HEK293T (cell line): ENCODE measurements at regions not wholly inside any gene's neighbourhood (a gene's known extent, or its start where the extent isn't known, plus 50 kb on each side); places are given as distances from the start of the nearest gene placed in this dataset.

Source experiments
- CTCF ChIA-PET: fragments of 350-600 bp; formaldehyde crosslinking; extraction: SDS; loops from one replicate; lab custom pipeline; 2021; ENCODE audit warnings: antibody characterized with exemption, inconsistent platforms; lab: Yijun Ruan, JAX
- POLR2A ChIA-PET: fragments of 350-600 bp; formaldehyde crosslinking; extraction: SDS; loops from one replicate; lab custom pipeline; 2020; ENCODE audit warnings: antibody characterized with exemption, inconsistent platforms; lab: Yijun Ruan, JAX
- DNase-seq: peaks from one replicate; pipeline ENCODE4 v3.0.0; 2012; ENCODE audit warnings: mixed read lengths; ENCODE audit errors: extremely low spot score
- ARNT ChIP-seq: fragments of 450-650 bp; IDR thresholded peaks from 2 replicates; pipeline ENCODE4 v1.6.1; 2017; ENCODE audit warnings: mild to moderate bottlenecking
- BHLHE40 ChIP-seq: fragments of 450-650 bp; IDR thresholded peaks from 2 replicates; pipeline ENCODE4 v1.6.1; 2016; ENCODE audit warnings: mild to moderate bottlenecking, moderate library complexity, borderline replicate concordance
- CTBP1 ChIP-seq: fragments of 450-650 bp; IDR thresholded peaks from 2 replicates; pipeline ENCODE4 v1.6.1; 2016; ENCODE audit warnings: borderline replicate concordance
- ELF4 ChIP-seq: fragments of 450-650 bp; IDR thresholded peaks from 2 replicates; pipeline ENCODE4 v1.6.1; 2017; ENCODE audit warnings: antibody characterized with exemption
- FOXA1 ChIP-seq: fragments of 450-650 bp; IDR thresholded peaks from 2 replicates; pipeline ENCODE4 v1.6.1; 2016; ENCODE audit warnings: mild to moderate bottlenecking
- FOXK2 ChIP-seq: fragments of 450-650 bp; IDR thresholded peaks from 2 replicates; pipeline ENCODE4 v1.6.1; 2016; ENCODE audit warnings: mild to moderate bottlenecking
- FOXM1 ChIP-seq: fragments of 450-650 bp; IDR thresholded peaks from 2 replicates; pipeline ENCODE4 v1.6.1; 2017; ENCODE audit warnings: mild to moderate bottlenecking, borderline replicate concordance
- HDGF ChIP-seq: fragments of 450-650 bp; IDR thresholded peaks from 2 replicates; pipeline ENCODE4 v1.6.1; 2017; ENCODE audit warnings: antibody characterized with exemption, borderline replicate concordance
- L3MBTL2 ChIP-seq: fragments of 450-650 bp; conservative IDR thresholded peaks from 2 replicates; pipeline ENCODE4 v1.6.1; 2016; ENCODE audit warnings: mild to moderate bottlenecking
- LEF1 ChIP-seq: fragments of 450-650 bp; IDR thresholded peaks from 2 replicates; pipeline ENCODE4 v1.6.1; 2017; ENCODE audit warnings: mild to moderate bottlenecking, borderline replicate concordance
- NFRKB ChIP-seq: fragments of 450-650 bp; IDR thresholded peaks from 2 replicates; pipeline ENCODE4 v1.6.1; 2016; ENCODE audit warnings: mild to moderate bottlenecking, moderate library complexity
- PKNOX1 ChIP-seq: fragments of 450-650 bp; IDR thresholded peaks from 2 replicates; pipeline ENCODE4 v1.6.1; 2016
- SP1 ChIP-seq: fragments of 450-650 bp; IDR thresholded peaks from 2 replicates; pipeline ENCODE4 v1.6.1; 2017
- SUZ12 ChIP-seq: fragments of 450-650 bp; IDR thresholded peaks from 2 replicates; pipeline ENCODE4 v1.6.1; 2016; ENCODE audit warnings: mild to moderate bottlenecking
- TARDBP ChIP-seq: fragments of 450-650 bp; IDR thresholded peaks from 2 replicates; pipeline ENCODE4 v1.6.1; 2016
- ZNF384 ChIP-seq: fragments of 450-650 bp; IDR thresholded peaks from 2 replicates; pipeline ENCODE4 v1.6.1; 2016

GRCh38 chr3:150357923-150358607 is 50.0 kb upstream of the TSC22D2 start:
- ChIA-PET CTCF (no interaction called here), POLR2A (no interaction called here)
- DNase-seq = no peak
- TF ChIP-seq L3MBTL2 = no peak
- TF ChIP-seq LEF1 = no peak
- TF ChIP-seq ARNT = no peak
- TF ChIP-seq ZNF384 = no peak
- TF ChIP-seq TARDBP = no peak
- no peak for TF ChIP-seq ELF4
- no peak for TF ChIP-seq SP1
- TF ChIP-seq HDGF = no peak
- no peak for TF ChIP-seq FOXM1
- no peak for TF ChIP-seq SUZ12
- TF ChIP-seq CTBP1 = no peak
- no peak for TF ChIP-seq BHLHE40
- no peak for TF ChIP-seq NFRKB
- no peak for TF ChIP-seq PKNOX1
- no peak for TF ChIP-seq FOXA1
- TF ChIP-seq FOXK2 = no peak

GRCh38 chr3:150357140-150357539 is 51.0 kb upstream of the TSC22D2 start:
- POLR2A ChIA-PET = no interaction called here
- TF ChIP-seq LEF1 = no peak
- no peak for TF ChIP-seq HDGF
- no peak for TF ChIP-seq FOXA1
- no peak for TF ChIP-seq ZNF384
- TF ChIP-seq CTBP1 = no peak
- TF ChIP-seq ELF4 = no peak
- no peak for TF ChIP-seq SUZ12
- TF ChIP-seq ARNT = no peak
- TF ChIP-seq FOXM1 = no peak
- no peak for TF ChIP-seq FOXK2
- CTCF ChIA-PET = no interaction called here
- DNase-seq = no peak

- CTCF ChIA-PET = interaction anchor here (0.6 to 0.7 kb wide), 2 partner anchors 9 to 46 kb away, joined by 3 to 6 read pairs; no protein-coding TSS in a partner anchor
Measured at GRCh38 chr3:150355574-150355973, 52.5 kb upstream of the TSC22D2 start.

GRCh38 chr3:150352931-150353330 is 55.2 kb upstream of the TSC22D2 start:
- CTCF ChIA-PET = no interaction called here
- TF ChIP-seq FOXK2 (no peak), ZNF384 (no peak), NFRKB (no peak), ELF4 (no peak), CTBP1 (no peak), BHLHE40 (no peak), L3MBTL2 (no peak), SUZ12 (no peak), FOXM1 (no peak)
- POLR2A ChIA-PET = no interaction called here
- no peak for DNase-seq

More at GRCh38 chr3:150355574-150355973, 52.5 kb upstream of the TSC22D2 start:
- DNase-seq = no peak
- POLR2A ChIA-PET = interaction anchor here (1.3 kb wide), 1 partner anchor 53 kb away, joined by 7 read pairs; the partner anchor contains the start of gene TSC22D2
- TF ChIP-seq ARNT (no peak), FOXK2 (no peak), NFRKB (no peak), LEF1 (no peak), ELF4 (no peak), CTBP1 (no peak), SP1 (no peak), SUZ12 (no peak)

GRCh38 chr3:150351398-150351797 is 56.7 kb upstream of the TSC22D2 start:
- POLR2A ChIA-PET = no interaction called here
- TF ChIP-seq TARDBP (no peak), L3MBTL2 (no peak), NFRKB (no peak), FOXM1 (no peak), PKNOX1 (no peak), SUZ12 (no peak), SP1 (no peak), LEF1 (no peak), ARNT (no peak), ELF4 (no peak), CTBP1 (no peak), ZNF384 (no peak), BHLHE40 (no peak), FOXA1 (no peak), FOXK2 (no peak), HDGF (no peak)
- no peak for DNase-seq
- CTCF ChIA-PET = no interaction called here

GRCh38 chr3:150349314-150350097 is 58.6 kb upstream of the TSC22D2 start:
- ChIA-PET CTCF (no interaction called here), POLR2A (interaction anchor here (1.2 kb wide), 1 partner anchor 59 kb away, joined by 5 read pairs; no protein-coding TSS in a partner anchor)
- no peak for DNase-seq
- no peak for TF ChIP-seq BHLHE40
- TF ChIP-seq HDGF = no peak
- TF ChIP-seq ELF4 = no peak
- TF ChIP-seq PKNOX1 = no peak
- no peak for TF ChIP-seq ARNT
- no peak for TF ChIP-seq SUZ12
- no peak for TF ChIP-seq FOXK2
